IMR-90 (cell line): ENCODE measurements at regions not wholly inside any gene's neighbourhood (a gene's known extent, or its start where the extent isn't known, plus 50 kb on each side); places are given as distances from the start of the nearest gene placed in this dataset.

Experiments
- BHLHE40 ChIP-seq: fragments of 150-350 bp; IDR thresholded peaks from 2 replicates; pipeline ENCODE4 v1.6.1; 2016; ENCODE audit warnings: mild to moderate bottlenecking, low read depth, low read length
- CEBPB ChIP-seq: IDR thresholded peaks from 2 replicates; pipeline ENCODE4 v1.6.1; 2012; ENCODE audit warnings: low read depth, low read length, improper control_type of control experiment
- CTCF ChIP-seq: conservative IDR thresholded peaks from 2 replicates; pipeline ENCODE4 v1.5.1; 2012; ENCODE audit warnings: mild to moderate bottlenecking, low read depth, low read length, improper control_type of control experiment
- MAFK ChIP-seq: IDR thresholded peaks from 2 replicates; pipeline ENCODE4 v1.6.1; 2012; ENCODE audit warnings: low read depth, low read length, improper control_type of control experiment
- MAZ ChIP-seq: IDR thresholded peaks from 2 replicates; pipeline ENCODE4 v1.6.1; 2012; ENCODE audit warnings: low read depth, mild to moderate bottlenecking, low read length, improper control_type of control experiment, moderate library complexity, borderline replicate concordance
- MXI1 ChIP-seq: IDR thresholded peaks from 2 replicates; pipeline ENCODE4 v1.6.1; 2012; ENCODE audit warnings: low read depth, mild to moderate bottlenecking, low read length, moderate library complexity, borderline replicate concordance
- POLR2A ChIP-seq: IDR thresholded peaks from 2 replicates; pipeline ENCODE4 v1.6.1; 2012; ENCODE audit warnings: mild to moderate bottlenecking, low read depth, low read length
- RAD21 ChIP-seq: IDR thresholded peaks from 2 replicates; pipeline ENCODE4 v1.6.1; 2012; ENCODE audit warnings: low read length, improper control_type of control experiment
- RCOR1 ChIP-seq: IDR thresholded peaks from 2 replicates; pipeline ENCODE4 v1.6.1; 2012; ENCODE audit warnings: mild to moderate bottlenecking, low read length, improper control_type of control experiment; ENCODE audit not compliant: insufficient replicate concordance
- RFX5 ChIP-seq: IDR thresholded peaks from 2 replicates; pipeline ENCODE4 v1.8.0; 2012; ENCODE audit warnings: low read depth, mild to moderate bottlenecking, low read length, moderate library complexity
- SMC3 ChIP-seq: fragments of 150-350 bp; IDR thresholded peaks from 2 replicates; pipeline ENCODE4 v1.6.1; 2016; ENCODE audit warnings: low read depth, mild to moderate bottlenecking, antibody characterized with exemption, low read length, moderate library complexity

- TF ChIP-seq RCOR1 (no peak), RFX5 (no peak), RAD21 (no peak), BHLHE40 (no peak), CEBPB (no peak), CTCF (no peak), MXI1 (no peak), MAFK (no peak), SMC3 (no peak), POLR2A (no peak), MAZ (no peak)
These were observed 376.5 kb downstream of the UQCRFS1 start for GRCh38 chr19:28836421-28836820.
